ENCODE measurements at regions not wholly inside any gene's neighbourhood (a gene's known extent, or its start where the extent isn't known, plus 50 kb on each side); places are given as distances from the start of the nearest gene placed in this dataset.

DNA sequence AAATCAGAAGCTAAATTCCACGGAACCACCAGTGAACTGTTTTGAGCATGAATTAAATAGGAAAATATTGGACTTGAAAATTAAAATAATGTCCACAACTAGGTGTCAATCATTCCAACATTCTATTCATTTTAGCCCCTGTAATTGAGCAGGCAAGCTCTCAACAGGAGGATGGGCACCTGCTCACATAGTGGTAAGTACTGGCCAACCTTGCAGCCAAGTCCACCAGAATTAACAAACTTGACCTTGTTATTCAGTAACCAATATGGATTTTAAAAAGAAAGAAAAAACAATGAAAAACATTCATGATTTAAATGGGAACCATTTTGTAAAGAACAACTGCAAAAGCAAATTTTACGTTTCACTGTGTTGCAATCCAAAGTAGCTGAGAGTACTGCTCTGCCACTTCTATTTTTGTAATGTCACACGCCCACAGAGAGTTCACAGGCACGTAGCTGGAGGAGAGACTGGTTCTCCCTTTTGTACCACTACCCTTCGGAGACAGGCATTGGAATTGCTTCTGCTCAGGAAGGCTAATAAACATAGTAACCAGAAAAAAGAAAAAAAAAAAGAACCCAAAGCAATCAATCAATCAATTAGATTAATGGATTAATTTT is 75.2 kb upstream of the F13A1 start:
- peak; percentile 70 to 86 (median 73) for DNase-seq
- Histone ChIP-seq H3K27me3 (ENCODE audit: control insufficient read depth in 2 of 2, insufficient read depth in 2 of 2, low read length in 2 of 2) (no peaks in the 10 kb centered on the region), H3K9me3 (replicated peaks in 1 of 2; ENCODE audit: control insufficient read depth in 1 of 2, insufficient read depth in 1 of 2, low read length in 2 of 2) (no peaks in the 10 kb centered on the region), H4K20me1 (ENCODE audit: insufficient read depth, low read length) (no peaks in the 10 kb centered on the region), H3K4me3 (replicated peaks in 1 of 3; ENCODE audit: low read depth in 2 of 3, low read length in 3 of 3) (peak overlapping the region in 1 of 3 experiments; percentile 22), H3K9ac (ENCODE audit: insufficient read depth, low read length, poor library complexity, severe bottlenecking) (no peak overlapping the region), H3K79me2 (ENCODE audit: insufficient read depth, low read length) (no peaks in the 10 kb centered on the region), H3K36me3 (replicated peaks in 1 of 2; ENCODE audit: control insufficient read depth in 1 of 2, insufficient read depth in 2 of 2, low read length in 2 of 2) (no peaks in the 10 kb centered on the region), H3K27ac (ENCODE audit: low read depth in 1 of 2, low read length in 2 of 2) (peak overlapping the region; percentile 43 to 75), H2AFZ (ENCODE audit: insufficient read depth, low read depth, low read length, poor library complexity, severe bottlenecking) (peak overlapping the region; percentile 33), H3K4me1 (ENCODE audit: control insufficient read depth in 1 of 2, insufficient read depth in 2 of 2, low read length in 2 of 2) (peaks cover 71 to 76% of the 10 kb centered on the region in 2 donors), H3K4me2 (replicated peaks; ENCODE audit: extremely low read depth, low read length, poor library complexity, severe bottlenecking) (peak overlapping the region; percentile 61)
- H3K36me3 Mint-ChIP-seq = no peaks in the 10 kb centered on the region
- intact Hi-C loops (cut with micrococcal nuclease) = no loop called here
- peak overlapping the region; percentile 52 to 79 for H3K4me3 Mint-ChIP-seq
- peaks cover 0 to 2% (median 0%) of the 10 kb centered on the region in 7 donors for H3K9me3 Mint-ChIP-seq
- no peaks in the 10 kb centered on the region for H3K27me3 Mint-ChIP-seq (ENCODE audit: low read depth in 3 of 3)
- WGBS (ENCODE audit: insufficient coverage) = 0% methylated on average over 1 of the region's 5 CpGs
- TF ChIP-seq, protein P1, sequence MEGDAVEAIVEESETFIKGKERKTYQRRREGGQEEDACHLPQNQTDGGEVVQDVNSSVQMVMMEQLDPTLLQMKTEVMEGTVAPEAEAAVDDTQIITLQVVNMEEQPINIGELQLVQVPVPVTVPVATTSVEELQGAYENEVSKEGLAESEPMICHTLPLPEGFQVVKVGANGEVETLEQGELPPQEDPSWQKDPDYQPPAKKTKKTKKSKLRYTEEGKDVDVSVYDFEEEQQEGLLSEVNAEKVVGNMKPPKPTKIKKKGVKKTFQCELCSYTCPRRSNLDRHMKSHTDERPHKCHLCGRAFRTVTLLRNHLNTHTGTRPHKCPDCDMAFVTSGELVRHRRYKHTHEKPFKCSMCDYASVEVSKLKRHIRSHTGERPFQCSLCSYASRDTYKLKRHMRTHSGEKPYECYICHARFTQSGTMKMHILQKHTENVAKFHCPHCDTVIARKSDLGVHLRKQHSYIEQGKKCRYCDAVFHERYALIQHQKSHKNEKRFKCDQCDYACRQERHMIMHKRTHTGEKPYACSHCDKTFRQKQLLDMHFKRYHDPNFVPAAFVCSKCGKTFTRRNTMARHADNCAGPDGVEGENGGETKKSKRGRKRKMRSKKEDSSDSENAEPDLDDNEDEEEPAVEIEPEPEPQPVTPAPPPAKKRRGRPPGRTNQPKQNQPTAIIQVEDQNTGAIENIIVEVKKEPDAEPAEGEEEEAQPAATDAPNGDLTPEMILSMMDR (IDR thresholded peaks at IDR 0.05) = no peak
- peaks cover 68% of the 10 kb centered on the region for H3K4me1 Mint-ChIP-seq
- H3K27ac Mint-ChIP-seq = peak overlapping the region; percentile 87 to 98 (median 94)

DNA sequence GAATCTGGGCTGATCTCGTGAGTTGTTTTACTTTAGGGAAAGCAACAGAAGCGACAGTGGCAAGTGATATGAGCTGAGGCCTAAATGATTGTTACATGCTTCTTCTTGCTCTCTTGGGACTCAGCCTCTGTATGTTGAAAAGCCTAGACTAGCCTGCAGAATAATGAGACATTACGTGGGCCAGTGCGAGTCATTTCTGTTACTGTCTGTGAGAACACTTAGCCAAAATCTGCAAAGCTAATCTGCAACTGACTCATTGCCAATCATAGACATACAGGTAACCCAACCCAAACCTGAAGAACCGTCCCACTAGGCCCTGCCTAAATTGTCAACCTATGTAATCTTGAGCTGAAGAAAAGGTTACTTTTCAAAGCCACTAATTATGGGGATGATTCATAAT is 77.4 kb upstream of the F13A1 start:
- H3K9me3 ChIP-seq (replicated peaks in 1 of 2; ENCODE audit: control insufficient read depth in 1 of 2, insufficient read depth in 1 of 2, low read length in 2 of 2) = no peaks in the 10 kb centered on the region
- H3K9ac ChIP-seq (ENCODE audit: insufficient read depth, low read length, poor library complexity, severe bottlenecking) = no peak overlapping the region
- Mint-ChIP-seq H3K36me3 (peaks cover 0 to 2% of the 10 kb centered on the region in 2 donors), H3K27me3 (ENCODE audit: low read depth in 3 of 3) (no peaks in the 10 kb centered on the region), H3K27ac (no peak overlapping the region), H3K4me3 (no peak overlapping the region), H3K9me3 (peaks cover 0 to 2% (median 0%) of the 10 kb centered on the region in 7 donors), H3K4me1 (peaks cover 64% of the 10 kb centered on the region)
- H3K27me3 ChIP-seq (ENCODE audit: control insufficient read depth in 2 of 2, insufficient read depth in 2 of 2, low read length in 2 of 2) = no peaks in the 10 kb centered on the region
- H3K4me2 ChIP-seq (replicated peaks; ENCODE audit: extremely low read depth, low read length, poor library complexity, severe bottlenecking) = no peak overlapping the region
- H4K20me1 ChIP-seq (ENCODE audit: insufficient read depth, low read length) = no peaks in the 10 kb centered on the region
- 77% methylated on average over 3 of the region's 5 CpGs for whole genome bisulfite sequencing (ENCODE audit: insufficient coverage)
- TF ChIP-seq, protein P1 (IDR thresholded peaks at IDR 0.05) = no peak
- no peak for DNase-seq
- H3K79me2 ChIP-seq (ENCODE audit: insufficient read depth, low read length) = no peaks in the 10 kb centered on the region
- H3K27ac ChIP-seq (ENCODE audit: low read depth in 1 of 2, low read length in 2 of 2) = peak overlapping the region in 1 of 2 donors; percentile 75
- peaks cover 66 to 71% of the 10 kb centered on the region in 2 donors for H3K4me1 ChIP-seq (ENCODE audit: control insufficient read depth in 1 of 2, insufficient read depth in 2 of 2, low read length in 2 of 2)
- intact Hi-C loops (cut with micrococcal nuclease) = no loop called here
- H2AFZ ChIP-seq (ENCODE audit: insufficient read depth, low read depth, low read length, poor library complexity, severe bottlenecking) = no peak overlapping the region
- no peak overlapping the region for H3K4me3 ChIP-seq (replicated peaks in 1 of 3; ENCODE audit: low read depth in 2 of 3, low read length in 3 of 3)
- H3K36me3 ChIP-seq (replicated peaks in 1 of 2; ENCODE audit: control insufficient read depth in 1 of 2, insufficient read depth in 2 of 2, low read length in 2 of 2) = no peaks in the 10 kb centered on the region

Measured in CD14-positive monocyte (primary cell).